ENCODE measurements at regions not wholly inside any gene's neighbourhood (a gene's known extent, or its start where the extent isn't known, plus 50 kb on each side); places are given as distances from the start of the nearest gene placed in this dataset.
"Not testable (repeated sequence)": the region's sequence is repeated elsewhere in the genome, so short reads cannot be mapped to it uniquely, and the experiment has no call there.

GRCh38 chr11:94235772-94236171, 68.6 kb upstream of the IZUMO1R start:
- not testable (repeated sequence) for DNase-seq

- not testable (repeated sequence) for DNase-seq
Measured at GRCh38 chr11:94236416-94236815, 68.0 kb upstream of the IZUMO1R start.

- DNase-seq = not testable (repeated sequence)
Measured at GRCh38 chr11:94237447-94238153, 66.8 kb upstream of the IZUMO1R start.

GRCh38 chr11:94238154-94238735, 66.1 kb upstream of the IZUMO1R start:
- DNase-seq = peak; percentile 8

- not testable (repeated sequence) for DNase-seq
Measured at GRCh38 chr11:94238774-94239173, 65.6 kb upstream of the IZUMO1R start.

GRCh38 chr11:94241896-94242295, 62.5 kb upstream of the IZUMO1R start:
- DNase-seq = no peak

- DNase-seq = no peak
Measured at GRCh38 chr11:94243571-94244515, 60.5 kb upstream of the IZUMO1R start.

- DNase-seq = no peak
Measured at GRCh38 chr11:94245121-94245520, 59.3 kb upstream of the IZUMO1R start.

GRCh38 chr11:94248301-94248700, 56.1 kb upstream of the IZUMO1R start:
- not testable (repeated sequence) for DNase-seq

- DNase-seq = no peak
Measured at GRCh38 chr11:94254214-94254613, 50.2 kb upstream of the IZUMO1R start.
